IMR-90 (cell line): ENCODE measurements at regions not wholly inside any gene's neighbourhood (a gene's known extent, or its start where the extent isn't known, plus 50 kb on each side); places are given as distances from the start of the nearest gene placed in this dataset.

ENCODE experiments used
- ATAC-seq: fragments of 200-7000 bp; cut with Tn5 transposase; 2 replicates; pipeline ENCODE4 v1.9.1; 2020; ENCODE audit warnings: low read depth, mild to moderate bottlenecking, moderate library complexity
- BruUV-seq: library from RNA; stranded (reverse); fragments of 400-500 nt; replicated peaks from 2 replicates; lab custom pipeline; 2021; lab: Mats Ljungman, UMichigan
- CTCF ChIA-PET: fragments of 300-600 bp; formaldehyde crosslinking; extraction: SDS; loops from one replicate; lab custom pipeline; 2021; ENCODE audit warnings: antibody characterized with exemption; lab: Yijun Ruan, JAX
- POLR2A ChIA-PET: fragments of 300-600 bp; sonication (Branson Sonifier 250); formaldehyde crosslinking; loops from one replicate; lab custom pipeline; 2022; ENCODE audit warnings: antibody characterized with exemption; ENCODE audit not compliant: unreplicated experiment; lab: Charles Lee
- DNase-seq: peaks from one replicate; pipeline ENCODE4 v3.0.0; 2013
- H2AFZ ChIP-seq: replicated peaks from 2 replicates; pipeline ENCODE3; 2013; ENCODE audit warnings: low read length, mild to moderate bottlenecking; ENCODE audit not compliant: poor library complexity
- H2AK5ac ChIP-seq: 2 replicates; pipeline ENCODE4 v1.6.1; 2013; ENCODE audit warnings: low read depth, low read length, inconsistent platforms
- H2AK9ac ChIP-seq: replicated peaks from 2 replicates; pipeline ENCODE3; 2013; ENCODE audit warnings: mild to moderate bottlenecking, low read depth, low read length, moderate library complexity; ENCODE audit not compliant: poor library complexity
- H2BK120ac ChIP-seq: 2 replicates; pipeline ENCODE4 v1.6.1; 2013; ENCODE audit warnings: low read depth, low read length, inconsistent platforms
- H2BK15ac ChIP-seq: 3 replicates; pipeline ENCODE4 v1.6.1; 2013; ENCODE audit warnings: low read depth, low read length, inconsistent platforms
- H2BK20ac ChIP-seq: 2 replicates; pipeline ENCODE4 v1.6.1; 2013; ENCODE audit warnings: low read depth, mild to moderate bottlenecking, inconsistent platforms, low read length, moderate library complexity
- H2BK5ac ChIP-seq: 2 replicates; pipeline ENCODE4 v1.6.1; 2013; ENCODE audit warnings: mild to moderate bottlenecking, low read depth, low read length, inconsistent platforms; ENCODE audit not compliant: poor library complexity, severe bottlenecking
- H3K14ac ChIP-seq: replicated peaks from 2 replicates; pipeline ENCODE4 v1.6.1; 2013; ENCODE audit warnings: low read depth, low read length, inconsistent platforms
- H3K18ac ChIP-seq: 2 replicates; pipeline ENCODE4 v1.6.1; 2013; ENCODE audit warnings: low read depth, low read length, control low read depth
- H3K23ac ChIP-seq: 2 replicates; pipeline ENCODE4 v1.6.1; 2013; ENCODE audit warnings: low read depth, low read length, inconsistent platforms
- H3K27ac ChIP-seq: 2 replicates; pipeline ENCODE4 v1.5.1; 2013; ENCODE audit warnings: mild to moderate bottlenecking, control low read depth, low read length; ENCODE audit not compliant: insufficient read depth
- H3K27me3 ChIP-seq: 2 replicates; pipeline ENCODE4 v1.6.1; 2013; ENCODE audit warnings: low read length; ENCODE audit not compliant: control insufficient read depth, insufficient read depth
- H3K36me3 ChIP-seq: 2 replicates; pipeline ENCODE4 v1.6.1; 2013; ENCODE audit warnings: low read length, mixed read lengths; ENCODE audit not compliant: control insufficient read depth, insufficient read depth
- H3K4ac ChIP-seq: 2 replicates; pipeline ENCODE4 v1.6.1; 2013; ENCODE audit warnings: low read depth, low read length, inconsistent platforms
- H3K4me1 ChIP-seq: 2 replicates; pipeline ENCODE4 v1.6.1; 2013; ENCODE audit warnings: low read length, mixed read lengths; ENCODE audit not compliant: control insufficient read depth, insufficient read depth
- H3K4me2 ChIP-seq: 2 replicates; pipeline ENCODE4 v1.6.1; 2013; ENCODE audit warnings: low read depth, mild to moderate bottlenecking, control low read depth, low read length, moderate library complexity
- H3K4me3 ChIP-seq: 2 replicates; pipeline ENCODE4 v1.5.1; 2013; ENCODE audit warnings: low read depth, mild to moderate bottlenecking, control low read depth, low read length, moderate library complexity; ENCODE audit not compliant: insufficient read depth
- H3K56ac ChIP-seq: 2 replicates; pipeline ENCODE4 v1.6.1; 2013; ENCODE audit warnings: low read length, inconsistent platforms; ENCODE audit not compliant: insufficient read depth; ENCODE audit errors: extremely low read depth
- H3K79me1 ChIP-seq, 2 experiments: 2 replicates each; pipeline ENCODE4 v1.6.1; 2013; ENCODE audit warnings: low read length in 2 of 2, inconsistent platforms in 1 of 2, low read depth in 1 of 2
- H3K9ac ChIP-seq: 2 replicates; pipeline ENCODE4 v1.6.1; 2013; ENCODE audit warnings: low read depth, low read length, control low read depth
- H3K9me1 ChIP-seq: 2 replicates; pipeline ENCODE4 v1.6.1; 2013; ENCODE audit warnings: low read length, inconsistent platforms; ENCODE audit not compliant: insufficient read depth
- H3K9me3 ChIP-seq: 2 replicates; pipeline ENCODE4 v1.6.1; 2013; ENCODE audit warnings: low read length; ENCODE audit not compliant: control insufficient read depth, insufficient read depth
- H4K20me1 ChIP-seq: 2 replicates; pipeline ENCODE4 v1.6.1; 2013; ENCODE audit warnings: low read length, inconsistent platforms; ENCODE audit not compliant: insufficient read depth
- H4K5ac ChIP-seq: 2 replicates; pipeline ENCODE4 v1.6.1; 2013; ENCODE audit warnings: mild to moderate bottlenecking, low read depth, low read length, control low read depth
- H4K8ac ChIP-seq, 2 experiments: 2 replicates each; pipeline ENCODE4 v1.6.1; 2013; ENCODE audit warnings: low read depth in 2 of 2, low read length in 2 of 2, control low read depth in 1 of 2, inconsistent platforms in 1 of 2
- H4K91ac ChIP-seq: 2 replicates; pipeline ENCODE4 v1.6.1; 2013; ENCODE audit warnings: low read depth, low read length, inconsistent platforms; ENCODE audit not compliant: insufficient read depth
- BHLHE40 ChIP-seq: fragments of 150-350 bp; IDR thresholded peaks from 2 replicates; pipeline ENCODE4 v1.6.1; 2016; ENCODE audit warnings: mild to moderate bottlenecking, low read depth, low read length
- CEBPB ChIP-seq: IDR thresholded peaks from 2 replicates; pipeline ENCODE4 v1.6.1; 2012; ENCODE audit warnings: low read depth, low read length, improper control_type of control experiment
- MAFK ChIP-seq: IDR thresholded peaks from 2 replicates; pipeline ENCODE4 v1.6.1; 2012; ENCODE audit warnings: low read depth, low read length, improper control_type of control experiment
- MAZ ChIP-seq: IDR thresholded peaks from 2 replicates; pipeline ENCODE4 v1.6.1; 2012; ENCODE audit warnings: low read depth, mild to moderate bottlenecking, low read length, improper control_type of control experiment, moderate library complexity, borderline replicate concordance
- MXI1 ChIP-seq: IDR thresholded peaks from 2 replicates; pipeline ENCODE4 v1.6.1; 2012; ENCODE audit warnings: low read depth, mild to moderate bottlenecking, low read length, moderate library complexity, borderline replicate concordance
- NFE2L2 ChIP-seq: fragments of 150-350 bp; IDR thresholded peaks from 2 replicates; pipeline ENCODE4 v1.6.1; 2016; ENCODE audit warnings: low read depth, mild to moderate bottlenecking, low read length
- POLR2A ChIP-seq: IDR thresholded peaks from 2 replicates; pipeline ENCODE4 v1.6.1; 2012; ENCODE audit warnings: mild to moderate bottlenecking, low read depth, low read length
- RAD21 ChIP-seq: IDR thresholded peaks from 2 replicates; pipeline ENCODE4 v1.6.1; 2012; ENCODE audit warnings: low read length, improper control_type of control experiment
- RFX5 ChIP-seq: IDR thresholded peaks from 2 replicates; pipeline ENCODE4 v1.8.0; 2012; ENCODE audit warnings: low read depth, mild to moderate bottlenecking, low read length, moderate library complexity
- SMC3 ChIP-seq: fragments of 150-350 bp; IDR thresholded peaks from 2 replicates; pipeline ENCODE4 v1.6.1; 2016; ENCODE audit warnings: low read depth, mild to moderate bottlenecking, antibody characterized with exemption, low read length, moderate library complexity
- WGBS, 2 experiments: methylation state at CpG; one replicate each; pipeline versions ENCODE4 v1.1.5 to v1.1.7; 2013; ENCODE audit warnings: missing lambda C conversion rate in 2 of 2; ENCODE audit not compliant: insufficient read length in 1 of 2; ENCODE audit errors: extremely low coverage in 2 of 2; 5-methylcytosine and 5-hydroxymethylcytosine counted together
- dilution Hi-C: fragments of 300-500 bp; cut with HindIII; formaldehyde crosslinking; loops from one replicate; pipeline ENCODE4 v1.14.3; 2018; ENCODE audit warnings: low sequenced_read_pairs; ENCODE audit not compliant: unreplicated experiment
- in situ Hi-C: fragments of 300-500 bp; cut with MboI; formaldehyde crosslinking; loops from 3 replicates; pipeline ENCODE4 v1.14.3; 2019; ENCODE audit warnings: low sequenced_read_pairs, inconsistent platforms, mixed read lengths
- intact Hi-C: fragments of 100-400 bp; cut with micrococcal nuclease; formaldehyde crosslinking; loops from 2 replicates; pipeline ENCODE4 v1.10.0; 2022

- Histone ChIP-seq H2AK5ac (no peak overlapping the region), H3K4me1 (no peaks in the 10 kb centered on the region), H3K79me1 (no peaks in the 10 kb centered on the region), H3K9me1 (no peaks in the 10 kb centered on the region), H3K36me3 (no peaks in the 10 kb centered on the region), H4K20me1 (no peaks in the 10 kb centered on the region), H2BK15ac (no peak overlapping the region), H2AK9ac (peak overlapping the region; percentile 49), H4K8ac (no peak overlapping the region), H2BK120ac (no peak overlapping the region), H3K14ac (no peak overlapping the region), H3K9ac (no peak overlapping the region), H3K18ac (no peak overlapping the region), H3K56ac (no peak overlapping the region), H4K91ac (no peak overlapping the region), H3K27ac (no peak overlapping the region), H3K27me3 (no peaks in the 10 kb centered on the region), H3K4me3 (no peak overlapping the region), H3K23ac (no peak overlapping the region), H3K9me3 (no peaks in the 10 kb centered on the region), H3K4ac (no peak overlapping the region), H3K4me2 (no peak overlapping the region), H2BK5ac (no peak overlapping the region), H2AFZ (no peak overlapping the region), H4K5ac (no peak overlapping the region), H2BK20ac (no peak overlapping the region)
- DNase-seq (no peak), ATAC-seq (no peak)
- in situ Hi-C loops, result no loop called here
- intact Hi-C loops, result no loop called here
- CTCF ChIA-PET, result no interaction called here
- TF ChIP-seq RAD21 (no peak), CEBPB (no peak), MAZ (no peak), SMC3 (no peak), RFX5 (no peak), BHLHE40 (no peak), MAFK (no peak), POLR2A (no peak), NFE2L2 (no peak), MXI1 (no peak)
- dilution Hi-C loops, result no loop called here
- WGBS, 2 experiments, result 37% methylated on average over 2 of the region's 11 CpGs; no CpG with 5 or more reads in 1 of the 2 experiments
- POLR2A ChIA-PET, result no interaction called here
- no TSS peak for BruUV-seq
These were observed 267.8 kb upstream of the CLINT1 start for GRCh38 chr5:158126442-158127405.
